IMR-90 (cell line): ENCODE measurements at regions not wholly inside any gene's neighbourhood (a gene's known extent, or its start where the extent isn't known, plus 50 kb on each side); places are given as distances from the start of the nearest gene placed in this dataset.

ENCODE experiments used
- ATAC-seq: fragments of 200-7000 bp; cut with Tn5 transposase; 2 replicates; pipeline ENCODE4 v1.9.1; 2020; ENCODE audit warnings: low read depth, mild to moderate bottlenecking, moderate library complexity
- BruUV-seq: library from RNA; stranded (reverse); fragments of 400-500 nt; replicated peaks from 2 replicates; lab custom pipeline; 2021; lab: Mats Ljungman, UMichigan
- CTCF ChIA-PET: fragments of 300-600 bp; formaldehyde crosslinking; extraction: SDS; loops from one replicate; lab custom pipeline; 2021; ENCODE audit warnings: antibody characterized with exemption; lab: Yijun Ruan, JAX
- POLR2A ChIA-PET: fragments of 300-600 bp; sonication (Branson Sonifier 250); formaldehyde crosslinking; loops from one replicate; lab custom pipeline; 2022; ENCODE audit warnings: antibody characterized with exemption; ENCODE audit not compliant: unreplicated experiment; lab: Charles Lee
- DNase-seq: peaks from one replicate; pipeline ENCODE4 v3.0.0; 2013
- H2AFZ ChIP-seq: replicated peaks from 2 replicates; pipeline ENCODE3; 2013; ENCODE audit warnings: low read length, mild to moderate bottlenecking; ENCODE audit not compliant: poor library complexity
- H2AK5ac ChIP-seq: 2 replicates; pipeline ENCODE4 v1.6.1; 2013; ENCODE audit warnings: low read depth, low read length, inconsistent platforms
- H2AK9ac ChIP-seq: replicated peaks from 2 replicates; pipeline ENCODE3; 2013; ENCODE audit warnings: mild to moderate bottlenecking, low read depth, low read length, moderate library complexity; ENCODE audit not compliant: poor library complexity
- H2BK120ac ChIP-seq: 2 replicates; pipeline ENCODE4 v1.6.1; 2013; ENCODE audit warnings: low read depth, low read length, inconsistent platforms
- H2BK15ac ChIP-seq: 3 replicates; pipeline ENCODE4 v1.6.1; 2013; ENCODE audit warnings: low read depth, low read length, inconsistent platforms
- H2BK20ac ChIP-seq: 2 replicates; pipeline ENCODE4 v1.6.1; 2013; ENCODE audit warnings: low read depth, mild to moderate bottlenecking, inconsistent platforms, low read length, moderate library complexity
- H2BK5ac ChIP-seq: 2 replicates; pipeline ENCODE4 v1.6.1; 2013; ENCODE audit warnings: mild to moderate bottlenecking, low read depth, low read length, inconsistent platforms; ENCODE audit not compliant: poor library complexity, severe bottlenecking
- H3K14ac ChIP-seq: replicated peaks from 2 replicates; pipeline ENCODE4 v1.6.1; 2013; ENCODE audit warnings: low read depth, low read length, inconsistent platforms
- H3K18ac ChIP-seq: 2 replicates; pipeline ENCODE4 v1.6.1; 2013; ENCODE audit warnings: low read depth, low read length, control low read depth
- H3K23ac ChIP-seq: 2 replicates; pipeline ENCODE4 v1.6.1; 2013; ENCODE audit warnings: low read depth, low read length, inconsistent platforms
- H3K27ac ChIP-seq: 2 replicates; pipeline ENCODE4 v1.5.1; 2013; ENCODE audit warnings: mild to moderate bottlenecking, control low read depth, low read length; ENCODE audit not compliant: insufficient read depth
- H3K27me3 ChIP-seq: 2 replicates; pipeline ENCODE4 v1.6.1; 2013; ENCODE audit warnings: low read length; ENCODE audit not compliant: control insufficient read depth, insufficient read depth
- H3K36me3 ChIP-seq: 2 replicates; pipeline ENCODE4 v1.6.1; 2013; ENCODE audit warnings: low read length, mixed read lengths; ENCODE audit not compliant: control insufficient read depth, insufficient read depth
- H3K4ac ChIP-seq: 2 replicates; pipeline ENCODE4 v1.6.1; 2013; ENCODE audit warnings: low read depth, low read length, inconsistent platforms
- H3K4me1 ChIP-seq: 2 replicates; pipeline ENCODE4 v1.6.1; 2013; ENCODE audit warnings: low read length, mixed read lengths; ENCODE audit not compliant: control insufficient read depth, insufficient read depth
- H3K4me2 ChIP-seq: 2 replicates; pipeline ENCODE4 v1.6.1; 2013; ENCODE audit warnings: low read depth, mild to moderate bottlenecking, control low read depth, low read length, moderate library complexity
- H3K4me3 ChIP-seq: 2 replicates; pipeline ENCODE4 v1.5.1; 2013; ENCODE audit warnings: low read depth, mild to moderate bottlenecking, control low read depth, low read length, moderate library complexity; ENCODE audit not compliant: insufficient read depth
- H3K56ac ChIP-seq: 2 replicates; pipeline ENCODE4 v1.6.1; 2013; ENCODE audit warnings: low read length, inconsistent platforms; ENCODE audit not compliant: insufficient read depth; ENCODE audit errors: extremely low read depth
- H3K79me1 ChIP-seq, 2 experiments: 2 replicates each; pipeline ENCODE4 v1.6.1; 2013; ENCODE audit warnings: low read length in 2 of 2, inconsistent platforms in 1 of 2, low read depth in 1 of 2
- H3K9ac ChIP-seq: 2 replicates; pipeline ENCODE4 v1.6.1; 2013; ENCODE audit warnings: low read depth, low read length, control low read depth
- H3K9me1 ChIP-seq: 2 replicates; pipeline ENCODE4 v1.6.1; 2013; ENCODE audit warnings: low read length, inconsistent platforms; ENCODE audit not compliant: insufficient read depth
- H3K9me3 ChIP-seq: 2 replicates; pipeline ENCODE4 v1.6.1; 2013; ENCODE audit warnings: low read length; ENCODE audit not compliant: control insufficient read depth, insufficient read depth
- H4K20me1 ChIP-seq: 2 replicates; pipeline ENCODE4 v1.6.1; 2013; ENCODE audit warnings: low read length, inconsistent platforms; ENCODE audit not compliant: insufficient read depth
- H4K5ac ChIP-seq: 2 replicates; pipeline ENCODE4 v1.6.1; 2013; ENCODE audit warnings: mild to moderate bottlenecking, low read depth, low read length, control low read depth
- H4K8ac ChIP-seq, 2 experiments: 2 replicates each; pipeline ENCODE4 v1.6.1; 2013; ENCODE audit warnings: low read depth in 2 of 2, low read length in 2 of 2, control low read depth in 1 of 2, inconsistent platforms in 1 of 2
- H4K91ac ChIP-seq: 2 replicates; pipeline ENCODE4 v1.6.1; 2013; ENCODE audit warnings: low read depth, low read length, inconsistent platforms; ENCODE audit not compliant: insufficient read depth
- CTCF ChIP-seq: conservative IDR thresholded peaks from 2 replicates; pipeline ENCODE4 v1.5.1; 2012; ENCODE audit warnings: mild to moderate bottlenecking, low read depth, low read length, improper control_type of control experiment
- RCOR1 ChIP-seq: IDR thresholded peaks from 2 replicates; pipeline ENCODE4 v1.6.1; 2012; ENCODE audit warnings: mild to moderate bottlenecking, low read length, improper control_type of control experiment; ENCODE audit not compliant: insufficient replicate concordance
- USF2 ChIP-seq: fragments of 150-350 bp; IDR thresholded peaks from 2 replicates; pipeline ENCODE4 v1.6.1; 2017; ENCODE audit warnings: mild to moderate bottlenecking, antibody characterized with exemption, low read length, low read depth
- WGBS, 2 experiments: methylation state at CpG; one replicate each; pipeline versions ENCODE4 v1.1.5 to v1.1.7; 2013; ENCODE audit warnings: missing lambda C conversion rate in 2 of 2; ENCODE audit not compliant: insufficient read length in 1 of 2; ENCODE audit errors: extremely low coverage in 2 of 2; 5-methylcytosine and 5-hydroxymethylcytosine counted together
- dilution Hi-C: fragments of 300-500 bp; cut with HindIII; formaldehyde crosslinking; loops from one replicate; pipeline ENCODE4 v1.14.3; 2018; ENCODE audit warnings: low sequenced_read_pairs; ENCODE audit not compliant: unreplicated experiment
- in situ Hi-C: fragments of 300-500 bp; cut with MboI; formaldehyde crosslinking; loops from 3 replicates; pipeline ENCODE4 v1.14.3; 2019; ENCODE audit warnings: low sequenced_read_pairs, inconsistent platforms, mixed read lengths
- intact Hi-C: fragments of 100-400 bp; cut with micrococcal nuclease; formaldehyde crosslinking; loops from 2 replicates; pipeline ENCODE4 v1.10.0; 2022

GRCh38 chr4:155565330-155565729, 101.3 kb upstream of the GUCY1A1 start:
- H2BK5ac ChIP-seq: no peak overlapping the region
- H3K4ac ChIP-seq: no peak overlapping the region
- no peaks in the 10 kb centered on the region for H3K79me1 ChIP-seq
- no peak for ATAC-seq
- H3K36me3 ChIP-seq: no peaks in the 10 kb centered on the region
- H3K23ac ChIP-seq: no peak overlapping the region
- no peak overlapping the region for H4K8ac ChIP-seq
- in situ Hi-C loops (no loop called here), intact Hi-C loops (no loop called here), dilution Hi-C loops (no loop called here)
- no TSS peak for BruUV-seq
- H2AK9ac ChIP-seq: no peak overlapping the region
- no peak overlapping the region for H3K27ac ChIP-seq
- no peak overlapping the region for H4K91ac ChIP-seq
- no peaks in the 10 kb centered on the region; the same call in 1 of the 2 replicates for H3K9me1 ChIP-seq
- no peak overlapping the region for H2BK15ac ChIP-seq
- no peak overlapping the region for H2BK120ac ChIP-seq
- H3K27me3 ChIP-seq: no peaks in the 10 kb centered on the region
- ChIA-PET POLR2A (no interaction called here), CTCF (no interaction called here)
- no peak for DNase-seq
- WGBS, 2 experiments: no CpG with 5 or more reads among the region's 1 CpG
- no peak overlapping the region for H2AK5ac ChIP-seq
- no peak overlapping the region for H3K14ac ChIP-seq
- no peak overlapping the region for H3K9ac ChIP-seq
- no peak overlapping the region for H2AFZ ChIP-seq
- no peaks in the 10 kb centered on the region for H4K20me1 ChIP-seq
- H3K9me3 ChIP-seq: no peaks in the 10 kb centered on the region
- H2BK20ac ChIP-seq: no peak overlapping the region
- H3K4me2 ChIP-seq: no peak overlapping the region
- TF ChIP-seq CTCF (no peak), RCOR1 (no peak), USF2 (no peak)
- H3K4me1 ChIP-seq: no peaks in the 10 kb centered on the region
- no peak overlapping the region for H4K5ac ChIP-seq
- no peak overlapping the region for H3K18ac ChIP-seq
- no peak overlapping the region for H3K56ac ChIP-seq
- H3K4me3 ChIP-seq: no peak overlapping the region
